GM10266 (cell line): ENCODE measurements at regions not wholly inside any gene's neighbourhood (a gene's known extent, or its start where the extent isn't known, plus 50 kb on each side); places are given as distances from the start of the nearest gene placed in this dataset.
A peak's percentile ranks its signal among the peaks of the same experiment; 100 is the strongest.

Source experiments
- DNase-seq: peaks from one replicate; pipeline ENCODE4 v3.0.0; 2012; ENCODE audit errors: extremely low spot score
- CTCF ChIP-seq: IDR thresholded peaks from 2 replicates; pipeline ENCODE4 v1.5.1; 2012; ENCODE audit warnings: mild to moderate bottlenecking, low read depth; ENCODE audit not compliant: control insufficient read depth, insufficient read depth; ENCODE audit errors: missing control alignments

GRCh38 chr4:27643101-27643500, 782.5 kb downstream of the STIM2 start:
- no peak for TF ChIP-seq CTCF
- no peak for DNase-seq

- no peak for TF ChIP-seq CTCF
- no peak for DNase-seq
These were observed 787.8 kb downstream of the STIM2 start for GRCh38 chr4:27648416-27648815.

GRCh38 chr4:27662426-27662825, 801.8 kb downstream of the STIM2 start:
- no peak for DNase-seq
- TF ChIP-seq CTCF: no peak

- peak; percentile 16 for TF ChIP-seq CTCF
- DNase-seq: no peak
These were observed 806.3 kb downstream of the STIM2 start for GRCh38 chr4:27666943-27667342.

- no peak for DNase-seq
- no peak for TF ChIP-seq CTCF
These were observed 807.4 kb downstream of the STIM2 start for GRCh38 chr4:27668001-27668400.

- no peak for DNase-seq
- TF ChIP-seq CTCF: no peak
These were observed 817.4 kb downstream of the STIM2 start for GRCh38 chr4:27678027-27678426.

- TF ChIP-seq CTCF: peak; percentile 67
- DNase-seq: peak; percentile 17
These were observed 824.0 kb downstream of the STIM2 start for GRCh38 chr4:27684610-27685011.
